ENCODE measurements at regions not wholly inside any gene's neighbourhood (a gene's known extent, or its start where the extent isn't known, plus 50 kb on each side); places are given as distances from the start of the nearest gene placed in this dataset.

- TF ChIP-seq CTCF (IDR thresholded peaks at IDR 0.05; ENCODE audit: control extremely low read depth in 1 of 3, insufficient read depth in 1 of 3, low read depth in 1 of 3, low read length in 3 of 3) (no peak), GTF2F1 (IDR thresholded peaks at IDR 0.05; ENCODE audit: borderline replicate concordance, low read depth, low read length) (no peak), TCF12 (IDR thresholded peaks at IDR 0.05; ENCODE audit: low read depth, low read length) (no peak), BCL11A (IDR thresholded peaks at IDR 0.05; ENCODE audit: low read depth in 2 of 2, low read length in 2 of 2) (no peak)
Measured at GRCh38 chr10:33423154-33423529, 88.7 kb upstream of the NRP1 start.

All from H1 (cell line).